HEK293 (cell line): ENCODE measurements at regions not wholly inside any gene's neighbourhood (a gene's known extent, or its start where the extent isn't known, plus 50 kb on each side); places are given as distances from the start of the nearest gene placed in this dataset.

Experiments used
- TCF7L2 ChIP-seq: IDR thresholded peaks from 2 replicates; pipeline ENCODE4 v1.6.1; 2011; ENCODE audit warnings: low read depth, mild to moderate bottlenecking, inconsistent platforms, low read length, moderate library complexity, borderline replicate concordance
- ZNF423 ChIP-seq: fragments of 450-650 bp; formaldehyde crosslinking; IDR thresholded peaks from 2 replicates; pipeline ENCODE4 v1.5.1; 2016; ENCODE audit warnings: missing biosample characterization, missing genetic modification characterization
- TF ChIP-seq, protein P1 (sequence below): sonication (generic); formaldehyde crosslinking; IDR thresholded peaks from 2 replicates; pipeline ENCODE4 v1.8.1; 2022; ENCODE audit warnings: mild to moderate bottlenecking, moderate library complexity, missing genetic modification reagents
- TF ChIP-seq, protein P2 (sequence below): fragments of 450-650 bp; formaldehyde crosslinking; IDR thresholded peaks from 2 replicates; pipeline ENCODE4 v1.5.1; 2017; ENCODE audit warnings: missing biosample characterization, missing genetic modification characterization

DNA sequence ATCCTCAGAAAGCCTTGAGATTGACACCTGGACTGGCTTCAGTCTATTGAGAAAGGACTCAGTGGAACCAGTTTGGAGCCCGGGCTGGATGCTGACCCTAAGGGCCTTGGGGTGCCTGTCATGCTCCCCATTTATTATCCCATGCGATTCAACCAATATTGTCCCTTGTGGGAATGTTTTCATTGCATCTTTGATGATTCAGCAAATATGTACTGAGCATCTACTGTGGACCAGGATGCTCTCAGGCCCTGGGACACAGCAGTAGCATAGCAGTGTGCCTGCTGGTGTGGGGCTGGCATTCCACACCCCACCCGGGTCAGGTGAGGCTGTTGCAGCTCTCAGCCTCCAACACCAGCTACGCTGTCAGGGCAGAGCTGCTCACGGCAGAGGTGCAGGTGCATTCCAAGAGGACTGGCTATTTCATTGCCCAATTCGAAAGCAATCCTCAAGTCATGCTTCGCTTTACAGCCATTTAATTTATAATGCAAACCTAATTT lies 586.0 kb downstream of the TCERG1L start:
- no peak for TF ChIP-seq ZNF423 (tag by site-specific recombination)
- no peak for TF ChIP-seq TCF7L2
- TF ChIP-seq, protein P1, sequence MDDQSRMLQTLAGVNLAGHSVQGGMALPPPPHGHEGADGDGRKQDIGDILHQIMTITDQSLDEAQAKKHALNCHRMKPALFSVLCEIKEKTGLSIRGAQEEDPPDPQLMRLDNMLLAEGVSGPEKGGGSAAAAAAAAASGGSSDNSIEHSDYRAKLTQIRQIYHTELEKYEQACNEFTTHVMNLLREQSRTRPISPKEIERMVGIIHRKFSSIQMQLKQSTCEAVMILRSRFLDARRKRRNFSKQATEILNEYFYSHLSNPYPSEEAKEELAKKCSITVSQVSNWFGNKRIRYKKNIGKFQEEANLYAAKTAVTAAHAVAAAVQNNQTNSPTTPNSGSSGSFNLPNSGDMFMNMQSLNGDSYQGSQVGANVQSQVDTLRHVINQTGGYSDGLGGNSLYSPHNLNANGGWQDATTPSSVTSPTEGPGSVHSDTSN (CRISPR knock-in tag): no peak
- TF ChIP-seq, protein P2, sequence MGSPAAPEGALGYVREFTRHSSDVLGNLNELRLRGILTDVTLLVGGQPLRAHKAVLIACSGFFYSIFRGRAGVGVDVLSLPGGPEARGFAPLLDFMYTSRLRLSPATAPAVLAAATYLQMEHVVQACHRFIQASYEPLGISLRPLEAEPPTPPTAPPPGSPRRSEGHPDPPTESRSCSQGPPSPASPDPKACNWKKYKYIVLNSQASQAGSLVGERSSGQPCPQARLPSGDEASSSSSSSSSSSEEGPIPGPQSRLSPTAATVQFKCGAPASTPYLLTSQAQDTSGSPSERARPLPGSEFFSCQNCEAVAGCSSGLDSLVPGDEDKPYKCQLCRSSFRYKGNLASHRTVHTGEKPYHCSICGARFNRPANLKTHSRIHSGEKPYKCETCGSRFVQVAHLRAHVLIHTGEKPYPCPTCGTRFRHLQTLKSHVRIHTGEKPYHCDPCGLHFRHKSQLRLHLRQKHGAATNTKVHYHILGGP (tag by site-specific recombination): no peak
